Kidney epithelial cell (primary cell): ENCODE measurements at regions not wholly inside any gene's neighbourhood (a gene's known extent, or its start where the extent isn't known, plus 50 kb on each side); places are given as distances from the start of the nearest gene placed in this dataset.

ENCODE experiments used
- DNase-seq: peaks from one replicate; pipeline ENCODE4 v3.0.0-alpha.2; 2010; ENCODE audit warnings: low read depth
- H3K27me3 ChIP-seq: 2 replicates; pipeline ENCODE4 v1.6.0; 2011; ENCODE audit warnings: low read length; ENCODE audit not compliant: control insufficient read depth, insufficient read depth
- H3K36me3 ChIP-seq: 2 replicates; pipeline ENCODE4 v1.5.1; 2011; ENCODE audit warnings: low read length; ENCODE audit not compliant: control insufficient read depth, insufficient read depth
- H3K4me3 ChIP-seq: 2 replicates; pipeline ENCODE4 v1.5.1; 2011; ENCODE audit warnings: low read depth, mild to moderate bottlenecking, control low read depth, low read length
- TF ChIP-seq, protein P1 (sequence below): IDR thresholded peaks from 2 replicates; pipeline ENCODE4 v1.5.1; 2011; ENCODE audit warnings: mild to moderate bottlenecking, moderate library complexity, low read length, control low read depth, inconsistent platforms; ENCODE audit not compliant: insufficient read depth, poor library complexity, severe bottlenecking

DNA sequence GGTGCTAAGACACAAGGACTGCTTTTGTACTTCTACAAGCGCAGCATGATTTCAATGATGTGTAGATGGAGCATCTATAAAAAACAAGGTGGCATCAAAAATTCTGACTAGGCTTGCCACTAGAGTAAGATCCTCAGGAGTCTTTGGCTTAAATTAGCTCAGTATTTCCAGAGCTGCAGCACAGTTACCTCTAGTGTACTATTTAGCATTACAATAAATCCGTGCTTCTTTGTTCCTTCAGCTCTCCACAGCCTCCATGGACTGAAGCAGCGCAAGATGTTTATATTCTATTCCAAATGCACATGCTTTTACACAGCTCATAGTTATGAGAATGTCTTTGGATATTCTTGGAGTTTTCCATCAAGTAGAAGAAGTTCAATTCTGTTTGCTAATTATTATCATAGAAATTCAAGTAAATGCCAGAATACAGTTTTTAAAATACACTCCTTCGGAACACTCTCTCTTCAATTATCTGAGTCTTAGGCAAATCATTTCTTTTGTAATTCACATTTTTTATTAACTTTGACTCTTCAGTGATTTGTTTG lies 1133.0 kb upstream of the LRRTM1 start:
- no peak for DNase-seq
- TF ChIP-seq, protein P1, sequence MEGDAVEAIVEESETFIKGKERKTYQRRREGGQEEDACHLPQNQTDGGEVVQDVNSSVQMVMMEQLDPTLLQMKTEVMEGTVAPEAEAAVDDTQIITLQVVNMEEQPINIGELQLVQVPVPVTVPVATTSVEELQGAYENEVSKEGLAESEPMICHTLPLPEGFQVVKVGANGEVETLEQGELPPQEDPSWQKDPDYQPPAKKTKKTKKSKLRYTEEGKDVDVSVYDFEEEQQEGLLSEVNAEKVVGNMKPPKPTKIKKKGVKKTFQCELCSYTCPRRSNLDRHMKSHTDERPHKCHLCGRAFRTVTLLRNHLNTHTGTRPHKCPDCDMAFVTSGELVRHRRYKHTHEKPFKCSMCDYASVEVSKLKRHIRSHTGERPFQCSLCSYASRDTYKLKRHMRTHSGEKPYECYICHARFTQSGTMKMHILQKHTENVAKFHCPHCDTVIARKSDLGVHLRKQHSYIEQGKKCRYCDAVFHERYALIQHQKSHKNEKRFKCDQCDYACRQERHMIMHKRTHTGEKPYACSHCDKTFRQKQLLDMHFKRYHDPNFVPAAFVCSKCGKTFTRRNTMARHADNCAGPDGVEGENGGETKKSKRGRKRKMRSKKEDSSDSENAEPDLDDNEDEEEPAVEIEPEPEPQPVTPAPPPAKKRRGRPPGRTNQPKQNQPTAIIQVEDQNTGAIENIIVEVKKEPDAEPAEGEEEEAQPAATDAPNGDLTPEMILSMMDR, result no peak
- no peaks in the 10 kb centered on the region for H3K36me3 ChIP-seq
- no peak overlapping the region for H3K4me3 ChIP-seq
- no peaks in the 10 kb centered on the region for H3K27me3 ChIP-seq

GRCh38 chr2:81436256-81436655 lies 1131.7 kb upstream of the LRRTM1 start:
- Histone ChIP-seq H3K27me3 (no peaks in the 10 kb centered on the region), H3K4me3 (no peak overlapping the region), H3K36me3 (no peaks in the 10 kb centered on the region)
- TF ChIP-seq, protein P1, result no peak
- no peak for DNase-seq

DNA sequence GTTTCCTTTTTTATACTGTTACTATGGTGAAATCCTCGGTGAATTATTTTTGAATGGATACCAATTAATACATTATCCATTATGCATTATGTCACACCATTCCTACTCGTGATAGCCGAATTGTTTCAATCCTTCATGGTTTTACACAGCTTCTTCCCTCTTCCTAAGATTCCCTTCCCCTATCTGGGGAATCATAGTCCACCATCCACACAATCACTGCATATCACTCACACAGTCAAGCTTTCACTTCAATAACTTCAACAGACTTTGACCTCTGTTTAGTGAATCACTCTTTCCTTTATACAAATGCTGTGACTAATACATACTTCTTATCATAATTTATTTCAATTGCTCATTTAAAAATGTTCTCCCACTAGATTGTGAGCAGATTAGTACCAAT lies 1108.1 kb upstream of the LRRTM1 start:
- Histone ChIP-seq H3K4me3 (no peak overlapping the region), H3K27me3 (no peaks in the 10 kb centered on the region), H3K36me3 (no peaks in the 10 kb centered on the region)
- no peak for DNase-seq
- TF ChIP-seq, protein P1, result no peak

DNA sequence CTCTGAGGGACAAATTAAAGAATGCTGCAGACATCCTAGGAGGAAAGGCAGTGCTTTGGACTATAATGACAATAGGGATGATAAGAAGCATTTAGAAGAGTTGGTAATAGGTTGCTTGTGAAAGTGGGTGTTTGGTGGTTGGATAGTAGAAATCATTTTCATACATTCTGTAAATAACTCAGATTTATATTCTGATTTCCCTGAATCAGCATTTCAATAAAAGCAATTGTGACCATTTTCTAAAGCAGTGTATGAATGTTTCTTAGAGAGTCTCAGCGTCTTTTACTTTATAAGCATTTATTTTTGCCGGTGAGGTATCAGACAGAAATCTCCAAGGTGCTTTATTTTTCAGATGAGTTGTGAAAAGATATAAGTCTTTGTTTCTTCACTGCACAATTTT lies 1099.0 kb upstream of the LRRTM1 start:
- DNase-seq, result no peak
- TF ChIP-seq, protein P1, result no peak
- Histone ChIP-seq H3K4me3 (no peak overlapping the region), H3K36me3 (no peaks in the 10 kb centered on the region), H3K27me3 (no peaks in the 10 kb centered on the region)

DNA sequence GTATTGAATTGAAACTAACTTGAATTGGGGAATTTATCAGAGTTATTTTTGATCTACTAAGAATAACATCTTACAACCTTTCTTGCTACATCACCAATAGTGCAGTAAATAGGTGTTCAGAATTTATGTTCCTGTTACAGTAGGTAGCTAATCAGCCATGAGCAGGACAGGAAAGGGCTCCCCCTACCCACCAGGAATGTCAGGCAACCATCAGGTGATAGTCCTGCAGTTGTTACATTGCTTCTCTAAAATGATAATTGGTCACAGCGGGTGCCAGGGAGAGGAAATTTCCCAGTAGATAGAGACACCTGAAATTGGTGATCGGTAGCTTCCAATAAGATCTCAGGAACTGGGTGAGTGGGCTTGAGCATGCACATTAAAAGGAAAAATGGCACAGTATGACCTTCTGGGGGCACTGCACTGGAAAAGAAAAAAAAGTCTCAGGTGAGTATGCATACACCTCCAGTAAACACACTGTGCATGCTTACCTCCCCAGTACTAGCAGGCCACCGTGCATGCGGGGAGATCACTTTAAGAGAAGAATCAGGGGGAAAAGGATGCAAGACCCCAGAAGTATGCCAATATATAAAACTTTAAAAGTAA lies 1092.0 kb upstream of the LRRTM1 start:
- TF ChIP-seq, protein P1, result no peak
- H3K36me3 ChIP-seq, result no peaks in the 10 kb centered on the region
- H3K4me3 ChIP-seq, result no peak overlapping the region
- DNase-seq, result no peak
- H3K27me3 ChIP-seq, result no peaks in the 10 kb centered on the region

DNA sequence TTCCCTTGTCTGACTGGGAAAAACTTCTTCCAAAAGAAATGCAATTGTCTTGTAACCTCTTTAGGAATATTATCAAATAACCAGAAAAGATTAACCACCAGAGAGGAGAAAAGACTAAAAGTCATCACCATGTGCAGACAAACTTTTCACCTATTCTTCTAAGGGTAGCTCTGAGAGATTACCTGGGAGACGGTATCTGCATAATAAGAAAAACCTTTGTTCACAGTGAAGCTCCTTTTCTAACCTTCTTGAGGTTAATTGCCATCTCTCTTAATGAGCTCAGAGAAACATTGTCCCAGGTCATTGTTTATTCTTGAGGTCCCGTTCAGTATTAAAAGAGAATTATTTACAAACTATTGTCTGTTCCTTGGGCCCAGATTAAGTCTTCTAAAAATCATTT lies 1091.2 kb upstream of the LRRTM1 start:
- no peak for DNase-seq
- TF ChIP-seq, protein P1, result no peak
- Histone ChIP-seq H3K4me3 (no peak overlapping the region), H3K27me3 (no peaks in the 10 kb centered on the region), H3K36me3 (no peaks in the 10 kb centered on the region)
